SK-N-SH (cell line): ENCODE measurements at regions not wholly inside any gene's neighbourhood (a gene's known extent, or its start where the extent isn't known, plus 50 kb on each side); places are given as distances from the start of the nearest gene placed in this dataset.
"Not testable (repeated sequence)": the region's sequence is repeated elsewhere in the genome, so short reads cannot be mapped to it uniquely, and the experiment has no call there.

Experiments used
- CTCF ChIP-seq: fragments of 200-600 bp; sonication (generic); IDR thresholded peaks from 2 replicates; pipeline ENCODE4 v1.6.1; 2017; ENCODE audit warnings: antibody characterized with exemption, mild to moderate bottlenecking, moderate library complexity
- EP300 ChIP-seq, 2 experiments: IDR thresholded peaks; 2 replicates each; pipeline versions ENCODE4 v1.4.0 to v1.6.1; 2012; ENCODE audit warnings: borderline replicate concordance in 1 of 2, low read depth in 1 of 2, low read length in 1 of 2
- EZH2phosphoT487 ChIP-seq: fragments of 200-600 bp; sonication (generic); IDR thresholded peaks from 2 replicates; pipeline ENCODE4 v1.6.1; 2017; ENCODE audit warnings: low read depth, mixed run types, mild to moderate bottlenecking, antibody characterized with exemption, moderate library complexity, borderline replicate concordance
- GABPA ChIP-seq: IDR thresholded peaks from 2 replicates; pipeline ENCODE4 v1.4.0; 2012; ENCODE audit warnings: low read depth, mild to moderate bottlenecking
- JUND ChIP-seq: IDR thresholded peaks from 2 replicates; pipeline ENCODE4 v1.4.0; 2012
- POLR2AphosphoS5 ChIP-seq: IDR thresholded peaks from 2 replicates; pipeline ENCODE4 v1.6.1; 2012; ENCODE audit warnings: low read depth, low read length
- RAD21 ChIP-seq: IDR thresholded peaks from 2 replicates; pipeline ENCODE4 v1.6.1; 2012; ENCODE audit warnings: mild to moderate bottlenecking, low read length
- REST ChIP-seq: IDR thresholded peaks from 2 replicates; pipeline ENCODE4 v1.6.1; 2012; ENCODE audit warnings: mild to moderate bottlenecking, low read depth, low read length, moderate library complexity
- SMC3 ChIP-seq: IDR thresholded peaks from 2 replicates; pipeline ENCODE4 v1.6.1; 2012; ENCODE audit warnings: low read depth, low read length, improper control_type of control experiment
- YY1 ChIP-seq: IDR thresholded peaks from 2 replicates; pipeline ENCODE4 v1.4.0; 2012; ENCODE audit warnings: low read depth, mild to moderate bottlenecking

- TF ChIP-seq CTCF; EZH2phosphoT487; JUND; SMC3; EP300 (IDR thresholded peaks at IDR 0.05; ENCODE audit: borderline replicate concordance in 1 of 2, low read depth in 1 of 2, low read length in 1 of 2); POLR2AphosphoS5; GABPA; REST; RAD21; YY1: not testable (repeated sequence)
Observed at GRCh38 chr13:37472266-37472665, 126.3 kb downstream of the POSTN start.
